Stimulated activated CD4-positive, alpha-beta T cell treated with anti-CD3 and anti-CD28 coated beads, Interleukin-15, amount 100 ng/mL, for 48 hours (primary cell): ENCODE measurements at regions not wholly inside any gene's neighbourhood (a gene's known extent, or its start where the extent isn't known, plus 50 kb on each side); places are given as distances from the start of the nearest gene placed in this dataset.
"Not testable (repeated sequence)": the region's sequence is repeated elsewhere in the genome, so short reads cannot be mapped to it uniquely, and the experiment has no call there.

Experiments
- DNase-seq, 2 donors: peaks; one replicate each; pipeline ENCODE4 v3.0.0-alpha.2; 2020; ENCODE audit warnings: low read depth in 2 of 2

DNA sequence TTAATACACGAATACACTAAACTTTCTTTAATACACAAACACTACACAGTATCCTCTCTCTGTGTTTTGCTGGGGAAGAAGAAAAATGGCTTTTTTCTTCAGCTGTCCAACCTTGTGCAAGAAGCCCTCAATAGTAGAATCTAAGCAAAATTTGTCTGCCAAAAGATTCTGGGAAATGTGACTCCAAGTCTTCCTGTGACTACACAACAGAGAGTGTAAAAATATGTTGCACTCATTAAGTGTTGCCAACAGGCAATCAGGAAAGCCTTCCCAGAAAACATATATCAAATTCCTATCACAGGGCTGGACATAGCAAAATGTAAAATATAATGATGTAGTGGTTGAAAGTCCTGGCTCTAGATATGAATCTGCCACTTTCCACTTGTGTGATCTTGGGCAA, 825.1 kb upstream of the ZWINT start:
- no peak for DNase-seq

DNA sequence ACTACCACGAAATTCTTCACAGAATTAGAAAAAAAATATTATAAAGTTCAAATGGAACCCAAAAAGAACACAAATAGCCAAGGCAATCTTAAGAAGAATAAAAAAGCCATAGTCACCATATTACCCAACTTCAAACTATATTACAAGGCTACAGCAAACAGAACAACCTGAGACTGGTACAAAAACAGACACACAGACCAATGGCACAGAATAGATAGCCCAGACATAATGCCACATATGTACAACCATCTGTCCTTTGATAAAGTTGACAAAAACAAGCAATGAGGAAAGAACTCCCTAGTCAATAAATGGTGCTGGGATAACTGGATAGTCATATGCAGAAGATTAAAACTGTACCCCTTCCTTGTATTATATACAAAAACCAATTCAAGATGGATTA, 808.5 kb upstream of the ZWINT start:
- DNase-seq = no peak

GRCh38 chr10:57168611-57169240, 807.7 kb upstream of the ZWINT start:
- DNase-seq = no peak

DNA sequence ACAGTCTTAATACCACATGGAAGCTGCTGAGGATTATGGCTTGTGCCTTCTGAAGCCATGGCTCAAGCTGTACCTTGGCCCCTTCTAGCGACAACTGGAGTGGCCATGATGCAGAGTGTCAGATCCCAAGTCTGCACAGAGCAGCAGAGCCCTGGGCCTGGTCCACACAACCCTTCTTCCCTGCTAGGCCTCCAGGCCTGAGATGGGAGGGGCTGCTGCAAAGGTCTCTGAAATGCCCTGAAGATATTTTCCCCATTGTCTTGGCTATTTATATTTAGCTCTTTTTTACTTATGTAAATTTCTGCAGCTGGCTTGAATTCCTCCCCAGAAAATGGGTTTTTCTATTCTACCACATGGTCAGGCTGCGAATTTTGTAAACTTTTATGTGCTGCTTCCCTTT, 804.6 kb upstream of the ZWINT start:
- no peak for DNase-seq

- no peak for DNase-seq
These were observed 801.2 kb upstream of the ZWINT start for GRCh38 chr10:57162231-57162630.

GRCh38 chr10:57161157-57161556, 800.1 kb upstream of the ZWINT start:
- DNase-seq = no peak

- DNase-seq = no peak
These were observed 784.5 kb upstream of the ZWINT start for GRCh38 chr10:57145548-57145947.

GRCh38 chr10:57142925-57143576, 782.0 kb upstream of the ZWINT start:
- DNase-seq = no peak

DNA sequence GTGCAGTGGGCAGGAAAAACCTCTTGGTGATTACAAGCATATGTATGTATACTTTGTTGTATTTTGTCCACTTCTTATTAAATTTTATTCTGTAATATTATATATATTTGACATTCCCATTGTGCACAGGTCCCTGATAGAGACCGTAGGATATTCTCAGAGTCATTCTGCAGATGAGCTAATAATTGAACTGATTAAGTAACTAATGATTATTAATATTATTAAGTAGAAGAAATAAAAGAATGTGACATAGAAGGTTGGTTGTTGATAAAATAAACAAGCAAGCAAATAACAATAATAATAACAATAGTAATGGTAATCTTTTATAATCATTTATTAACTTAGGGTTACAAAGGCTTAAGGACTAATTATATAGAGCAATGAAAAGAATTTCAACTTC, 780.6 kb upstream of the ZWINT start:
- no peak for DNase-seq

DNA sequence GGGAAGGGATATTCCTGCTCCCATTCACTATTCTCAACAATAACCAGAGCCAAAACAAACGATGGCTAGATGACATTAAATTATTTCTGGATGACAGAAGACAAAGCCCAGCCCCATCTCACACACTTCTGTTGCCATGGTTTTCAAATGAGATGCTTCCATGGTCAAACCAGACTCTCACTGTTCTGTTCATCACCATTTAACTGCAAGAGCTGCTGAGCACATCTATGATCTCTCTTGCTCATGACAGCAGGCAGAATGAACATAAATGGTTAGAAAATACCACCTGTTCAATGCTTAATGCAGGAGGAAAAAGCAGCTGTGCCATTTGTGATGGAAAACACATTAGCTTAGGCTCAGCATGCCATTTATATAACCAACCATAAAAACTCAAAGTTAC, 758.6 kb upstream of the ZWINT start:
- no peak for DNase-seq

DNA sequence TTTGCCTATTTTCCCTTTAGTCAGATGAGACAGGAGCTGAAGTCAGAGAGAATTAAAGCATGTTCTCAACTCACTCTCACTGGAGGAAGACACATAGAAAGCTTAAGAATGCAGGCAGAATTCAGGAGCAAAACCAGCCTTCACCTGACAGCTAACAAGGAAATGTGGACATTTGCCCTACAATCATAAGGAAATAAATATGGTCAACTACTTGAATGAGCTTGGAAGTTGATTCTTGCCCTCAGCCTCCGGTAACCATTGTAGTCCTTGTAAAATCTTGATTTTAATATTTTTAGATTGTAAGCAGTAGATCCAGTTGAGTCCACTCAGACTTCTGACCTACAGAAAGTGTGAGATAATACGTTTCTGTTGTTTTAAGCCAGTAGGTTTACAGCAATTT, 752.5 kb upstream of the ZWINT start:
- DNase-seq = no peak

GRCh38 chr10:57102236-57102635, 741.2 kb upstream of the ZWINT start:
- DNase-seq = no peak

DNA sequence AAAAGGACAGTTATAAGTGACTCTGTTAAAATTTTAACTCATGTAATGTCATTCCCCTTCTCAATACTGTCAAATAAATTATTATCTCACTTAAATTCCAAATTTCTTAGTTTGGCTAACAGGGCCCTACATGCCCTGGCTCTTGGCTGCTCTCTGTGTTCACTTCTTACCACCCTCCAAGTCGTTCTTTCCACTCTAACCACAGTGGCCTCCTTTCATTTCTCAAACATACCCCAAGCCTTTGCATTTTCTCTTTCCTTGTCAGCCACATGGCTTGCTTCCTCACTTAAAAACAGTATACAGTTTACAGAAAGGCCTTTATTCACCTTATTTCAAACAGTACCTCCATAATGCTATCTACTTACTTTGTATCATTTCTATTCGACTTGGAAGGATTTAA, 737.1 kb upstream of the ZWINT start:
- no peak for DNase-seq

GRCh38 chr10:57096044-57096443, 735.0 kb upstream of the ZWINT start:
- no peak for DNase-seq

GRCh38 chr10:57094965-57095364, 733.9 kb upstream of the ZWINT start:
- DNase-seq = no peak

DNA sequence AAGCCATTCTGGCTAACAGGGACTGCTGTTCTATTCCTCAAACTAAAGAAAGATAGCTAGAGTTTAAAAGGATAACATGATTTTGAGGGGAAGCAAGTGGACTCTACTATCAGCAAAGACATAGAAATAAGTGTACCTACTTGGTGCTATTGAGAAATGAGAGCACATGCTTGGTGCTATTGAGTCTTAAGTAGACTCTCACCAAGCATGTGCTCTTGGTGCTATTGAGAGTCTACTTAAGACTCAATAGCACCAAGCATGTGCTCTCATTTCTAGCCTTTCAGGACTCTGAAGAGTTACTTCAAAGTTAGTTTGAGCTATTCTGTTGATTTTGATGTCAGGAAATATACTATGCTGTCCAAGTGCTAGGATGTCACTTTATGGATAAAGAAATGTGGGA, 733.0 kb upstream of the ZWINT start:
- no peak for DNase-seq

- DNase-seq = no peak
These were observed 692.5 kb upstream of the ZWINT start for GRCh38 chr10:57053530-57053929.

GRCh38 chr10:57049096-57049495, 688.0 kb upstream of the ZWINT start:
- DNase-seq = no peak

DNA sequence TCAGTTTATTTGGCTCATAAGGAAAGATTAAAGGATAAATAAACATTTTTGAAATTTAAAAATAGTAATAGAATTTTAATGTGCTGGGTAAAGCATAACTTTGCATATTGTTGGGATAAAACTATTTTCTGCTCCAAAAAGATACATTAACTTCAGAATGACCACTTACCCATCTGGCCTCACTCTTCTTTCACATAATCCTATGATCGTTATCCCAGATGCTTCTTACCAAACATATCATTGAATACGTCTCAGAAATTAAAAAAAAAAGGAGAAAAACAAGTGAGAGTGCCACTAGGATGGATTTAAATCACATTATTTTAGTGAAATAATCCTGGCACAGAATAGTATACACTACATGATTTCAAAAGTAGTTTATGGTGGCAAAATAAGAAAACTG, 677.5 kb upstream of the ZWINT start:
- DNase-seq = no peak

DNA sequence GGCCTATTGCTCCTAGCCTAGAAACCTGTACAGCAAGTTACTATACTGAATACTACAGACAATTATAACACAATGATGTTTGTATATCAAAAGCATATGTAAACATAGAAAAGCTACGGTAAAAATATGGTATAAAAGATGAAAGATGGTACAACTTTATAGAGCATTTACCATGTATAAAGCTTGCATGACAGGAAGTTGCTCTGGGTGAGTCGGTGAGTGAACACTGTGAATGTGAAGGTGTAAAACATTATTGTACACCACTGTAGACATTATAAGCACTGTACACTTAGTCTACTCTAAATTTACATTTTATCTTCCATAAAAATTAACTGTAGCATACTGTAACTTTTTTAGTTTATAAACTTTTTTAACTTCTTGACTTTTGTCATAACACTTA, 674.3 kb upstream of the ZWINT start:
- no peak for DNase-seq

GRCh38 chr10:57032301-57032700, 671.2 kb upstream of the ZWINT start:
- DNase-seq = not testable (repeated sequence)

DNA sequence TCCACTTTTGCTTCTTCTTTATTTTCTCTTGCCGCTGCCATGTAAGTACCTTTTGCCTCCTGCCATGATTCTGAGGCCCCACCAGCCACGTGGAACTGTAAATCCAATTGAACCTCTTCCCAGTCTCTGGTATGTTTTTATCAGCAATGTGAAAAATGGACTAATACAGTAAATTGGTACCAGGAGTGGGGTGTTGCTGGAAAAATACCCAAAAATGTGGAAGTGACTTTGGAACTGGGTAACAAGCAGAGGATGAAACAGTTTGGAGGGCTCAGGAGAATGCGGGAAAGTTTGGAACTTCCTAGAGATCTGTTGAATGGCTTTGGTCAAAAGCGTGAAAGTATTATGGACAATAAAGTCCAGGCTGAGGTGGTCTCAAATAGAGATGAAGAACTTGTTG, 670.3 kb upstream of the ZWINT start:
- DNase-seq = no peak

DNA sequence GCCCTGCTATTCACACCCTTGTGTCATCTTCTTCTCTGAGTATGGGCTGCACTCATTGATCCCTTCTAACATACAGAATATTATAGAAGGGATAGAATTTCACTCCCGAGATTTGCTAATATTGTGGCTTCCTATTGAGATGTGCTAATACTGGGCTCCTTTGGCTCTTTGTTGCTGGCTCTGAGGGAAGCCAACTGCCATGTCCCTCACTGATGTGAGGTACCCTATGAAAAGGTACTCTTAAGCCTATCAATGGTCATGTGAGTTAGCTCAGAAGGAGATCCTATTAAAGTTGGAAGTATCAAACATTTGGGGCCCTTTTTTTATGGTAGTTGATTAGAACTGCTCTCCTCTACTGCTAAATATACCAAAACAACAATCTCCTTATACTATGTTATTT, 665.2 kb upstream of the ZWINT start:
- no peak for DNase-seq

DNA sequence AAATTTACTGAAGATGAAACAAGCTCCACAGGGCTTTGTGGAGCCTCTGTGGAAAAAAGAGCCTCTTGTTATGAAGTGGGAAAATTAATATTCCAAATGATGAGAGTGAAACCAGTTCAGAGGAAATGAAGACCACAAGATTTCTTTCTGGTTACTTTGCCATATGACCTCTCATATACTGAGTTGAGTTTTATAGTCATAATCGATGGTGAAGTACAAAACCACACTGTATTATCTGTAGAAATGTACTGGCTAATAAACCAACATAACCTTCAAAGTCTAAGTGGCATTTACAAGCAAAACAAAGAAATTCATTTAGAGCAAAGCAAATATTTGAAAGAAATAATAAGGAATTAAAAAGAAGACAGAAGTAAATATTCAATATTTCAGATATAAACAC, 662.6 kb upstream of the ZWINT start:
- DNase-seq = no peak
